ENCODE measurements at regions not wholly inside any gene's neighbourhood (a gene's known extent, or its start where the extent isn't known, plus 50 kb on each side); places are given as distances from the start of the nearest gene placed in this dataset.

- DNase-seq (ENCODE audit: low read depth in 1 of 2, low spot score in 1 of 2), result no peak
Measured at GRCh38 chr9:81490605-81491331, 198.6 kb downstream of the TLE1 start.

DNA sequence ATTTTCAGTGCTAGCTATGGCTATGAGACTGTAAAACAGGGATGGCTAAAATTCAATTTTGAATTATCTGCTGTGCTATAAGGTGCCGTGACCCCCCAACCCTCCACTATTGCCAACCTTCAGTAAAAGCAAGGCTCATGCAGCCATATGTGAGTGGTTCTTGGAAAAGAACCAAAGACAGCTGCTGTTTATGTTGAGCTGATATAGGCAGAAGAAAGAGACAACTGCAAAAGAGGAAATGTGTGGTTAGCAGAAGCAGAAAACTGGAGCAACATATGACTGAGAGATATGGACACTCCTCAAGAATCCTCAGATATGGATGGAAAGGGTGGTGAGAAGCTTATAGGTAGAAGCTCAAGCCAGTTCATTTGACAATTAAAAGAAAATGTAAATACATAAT lies 200.3 kb downstream of the TLE1 start:
- DNase-seq (ENCODE audit: low read depth in 1 of 2, low spot score in 1 of 2), result no peak

DNA sequence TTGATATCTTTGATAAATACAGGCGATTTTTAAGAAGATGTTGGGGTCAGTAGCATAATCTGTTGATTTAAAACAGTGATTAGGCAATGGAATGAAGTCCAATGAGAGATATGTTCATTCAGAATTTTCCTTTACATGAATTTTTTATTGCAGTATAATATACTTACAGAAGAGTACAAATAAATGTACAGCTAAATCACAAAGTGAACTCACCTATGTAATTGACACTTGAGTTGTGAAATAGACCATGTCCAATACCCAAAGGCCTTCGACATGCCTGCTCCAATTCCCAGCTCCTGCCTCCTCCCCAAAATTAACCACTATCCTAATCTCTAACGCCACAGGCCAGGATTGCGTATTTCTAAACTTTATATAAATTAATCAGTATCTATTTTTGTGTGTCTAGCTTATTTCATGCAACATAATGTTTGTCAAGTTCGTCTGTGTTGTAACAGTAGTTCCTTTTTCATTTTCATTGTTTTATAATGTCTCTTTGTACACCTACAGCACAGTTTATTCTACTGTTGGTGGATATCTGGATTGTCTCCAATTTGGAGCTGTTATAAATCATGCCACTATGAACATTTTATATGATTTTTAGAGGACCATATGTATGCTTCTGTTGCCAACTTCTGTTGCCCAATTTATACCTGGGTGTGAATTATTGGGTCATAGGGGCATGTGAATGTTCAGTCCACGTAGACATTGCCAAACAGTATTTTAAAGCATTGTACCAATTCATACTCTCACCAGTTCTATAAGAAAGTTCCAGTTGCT lies 208.3 kb downstream of the TLE1 start:
- DNase-seq (ENCODE audit: low read depth in 1 of 2, low spot score in 1 of 2), result no peak

DNA sequence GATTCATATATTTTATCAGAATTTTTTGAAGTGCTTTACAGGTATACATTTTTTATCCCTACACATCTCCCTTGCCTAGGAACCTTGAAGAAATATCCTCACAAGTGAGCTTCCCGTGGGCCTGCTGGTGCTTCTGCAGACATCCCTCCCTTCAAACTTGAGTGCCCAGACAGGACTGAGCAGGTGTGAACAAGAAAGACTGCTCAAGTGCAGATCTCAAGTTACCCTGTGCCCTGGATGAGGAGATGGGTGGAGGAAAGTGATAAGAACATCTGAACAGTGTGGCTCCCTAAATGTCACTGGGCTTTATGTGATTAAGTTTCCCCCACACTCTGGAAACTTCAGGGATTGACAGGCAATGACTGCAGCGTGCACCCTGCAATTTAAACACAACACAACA lies 209.8 kb downstream of the TLE1 start:
- no peak for DNase-seq (ENCODE audit: low read depth in 1 of 2, low spot score in 1 of 2)

DNA sequence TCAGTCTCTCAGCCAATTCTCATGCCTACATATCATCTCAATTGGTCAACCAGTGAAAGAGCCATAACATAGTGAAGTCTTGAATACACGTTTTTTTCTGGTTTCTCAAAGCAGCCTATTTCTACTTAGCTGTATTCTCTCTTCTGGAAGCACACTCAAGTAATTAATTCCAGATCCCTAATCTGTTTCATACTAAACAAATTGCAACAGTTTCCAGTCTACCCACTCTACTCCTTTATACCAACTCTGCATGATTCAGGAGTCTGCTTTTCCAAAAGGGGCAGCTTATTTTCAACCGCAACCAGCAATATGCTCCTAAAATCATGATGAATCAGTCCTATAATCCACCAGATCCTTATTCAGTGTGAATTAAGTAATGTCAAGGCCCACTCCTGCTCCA lies 211.7 kb downstream of the TLE1 start:
- DNase-seq (ENCODE audit: low read depth in 1 of 2, low spot score in 1 of 2), result no peak

DNA sequence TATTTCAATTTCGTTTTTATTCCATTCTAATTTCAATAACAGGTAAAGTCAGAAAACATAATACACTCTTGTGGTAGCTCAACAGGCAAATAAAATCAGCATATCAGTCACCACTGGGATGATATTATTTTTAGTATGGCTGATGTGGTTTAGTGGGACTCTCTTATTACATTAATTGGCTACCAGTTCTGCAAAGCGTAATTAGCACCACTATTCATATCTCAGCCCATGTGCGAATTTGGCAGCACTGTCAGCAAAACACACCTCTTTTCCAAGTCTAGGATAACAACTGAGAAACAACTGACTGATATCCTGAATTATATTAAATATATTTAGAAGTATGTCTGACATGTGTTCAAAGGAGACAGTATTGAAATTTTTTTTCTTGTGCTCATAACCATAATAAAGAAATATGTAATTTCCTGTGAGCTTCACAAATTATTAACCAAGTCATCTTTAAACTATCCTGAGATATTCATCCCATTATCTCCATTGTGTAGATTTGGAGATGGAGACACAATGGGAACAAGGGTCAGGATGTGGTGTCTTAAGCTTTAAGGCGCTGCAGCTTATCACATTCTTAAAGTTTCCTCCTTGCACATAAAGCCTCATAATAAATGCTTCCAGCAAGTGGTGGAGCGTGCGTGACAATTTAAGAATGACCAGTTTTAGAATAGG lies 212.4 kb downstream of the TLE1 start:
- DNase-seq (ENCODE audit: low read depth in 1 of 2, low spot score in 1 of 2), result no peak

GRCh38 chr9:81474792-81475191 lies 214.6 kb downstream of the TLE1 start:
- no peak for DNase-seq (ENCODE audit: low read depth in 1 of 2, low spot score in 1 of 2)

GRCh38 chr9:81474125-81474524 lies 215.2 kb downstream of the TLE1 start:
- no peak for DNase-seq (ENCODE audit: low read depth in 1 of 2, low spot score in 1 of 2)

- no peak for DNase-seq (ENCODE audit: low read depth in 1 of 2, low spot score in 1 of 2)
Measured at GRCh38 chr9:81473708-81474107, 215.6 kb downstream of the TLE1 start.

- DNase-seq (ENCODE audit: low read depth in 1 of 2, low spot score in 1 of 2), result no peak
Measured at GRCh38 chr9:81473206-81473605, 216.1 kb downstream of the TLE1 start.

GRCh38 chr9:81472701-81473100 lies 216.6 kb downstream of the TLE1 start:
- DNase-seq (ENCODE audit: low read depth in 1 of 2, low spot score in 1 of 2), result no peak

DNA sequence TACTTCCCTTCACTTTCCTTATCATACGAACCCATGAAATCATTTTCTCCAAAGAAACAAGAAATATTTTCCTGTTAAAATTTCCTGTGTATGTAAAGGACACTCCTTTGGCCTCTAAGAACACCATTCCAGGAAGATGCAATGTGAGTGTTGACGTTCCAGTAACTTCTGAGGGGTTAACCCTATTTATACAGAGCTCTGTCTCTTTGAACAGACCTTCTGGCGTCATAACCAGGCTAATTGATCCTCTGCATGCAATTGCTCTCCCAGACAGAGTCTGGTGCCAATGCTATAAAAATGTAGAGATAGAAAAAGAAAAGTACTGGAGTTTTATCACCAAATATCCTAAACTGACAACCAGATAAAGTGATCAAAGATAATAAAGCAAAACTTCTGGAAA lies 218.5 kb downstream of the TLE1 start:
- no peak for DNase-seq (ENCODE audit: low read depth in 1 of 2, low spot score in 1 of 2)

DNA sequence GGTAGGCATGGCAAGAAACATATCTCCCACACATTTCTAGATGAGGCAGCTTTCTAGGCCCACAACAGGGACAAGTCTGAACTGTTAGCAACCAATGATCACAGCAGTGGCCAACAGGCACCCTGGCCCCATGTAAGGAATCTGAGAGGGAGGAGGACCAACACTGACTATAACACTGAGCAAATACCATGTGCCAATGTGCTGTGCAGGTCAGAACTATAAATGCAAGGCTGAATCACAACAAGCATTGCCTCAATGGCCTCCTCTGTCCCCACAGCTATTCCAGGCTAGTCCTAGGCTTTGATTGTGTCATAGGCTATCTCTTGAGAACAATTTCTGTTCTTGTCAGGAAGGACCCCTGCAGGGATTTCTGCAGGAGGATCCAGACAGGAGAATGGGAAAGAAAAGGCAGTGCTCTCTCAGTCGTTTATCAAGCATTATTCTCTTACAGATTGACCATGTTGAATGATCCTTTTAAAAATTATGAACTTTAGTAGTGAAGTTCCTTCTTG lies 221.2 kb downstream of the TLE1 start:
- no peak for DNase-seq (ENCODE audit: low read depth in 1 of 2, low spot score in 1 of 2)

DNA sequence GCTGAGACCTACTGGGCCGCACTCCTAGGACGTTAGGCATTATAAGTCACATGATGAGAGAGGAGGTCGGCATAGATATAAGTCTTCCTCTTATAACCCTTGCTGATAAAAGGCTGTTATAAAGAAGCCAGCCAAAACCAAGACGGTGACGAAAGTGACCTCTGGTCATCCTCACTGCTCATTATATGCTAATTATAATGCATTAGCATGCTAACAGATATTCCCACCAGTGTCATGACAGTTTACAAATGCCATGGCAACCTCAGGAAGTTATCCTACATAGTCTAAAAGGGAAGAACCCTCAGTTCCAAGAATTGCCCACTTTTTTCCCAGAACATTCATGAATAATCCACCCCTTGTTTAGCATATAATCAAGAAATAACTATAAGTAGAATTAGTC lies 222.4 kb downstream of the TLE1 start:
- DNase-seq (ENCODE audit: low read depth in 1 of 2, low spot score in 1 of 2), result no peak

- DNase-seq (ENCODE audit: low read depth in 1 of 2, low spot score in 1 of 2), result no peak
Measured at GRCh38 chr9:81465468-81466011, 223.8 kb downstream of the TLE1 start.

- DNase-seq (ENCODE audit: low read depth in 1 of 2, low spot score in 1 of 2), result no peak
Measured at GRCh38 chr9:81462801-81463200, 226.5 kb downstream of the TLE1 start.

GRCh38 chr9:81461196-81461595 lies 228.2 kb downstream of the TLE1 start:
- DNase-seq (ENCODE audit: low read depth in 1 of 2, low spot score in 1 of 2), result no peak

GRCh38 chr9:81460693-81461092 lies 228.7 kb downstream of the TLE1 start:
- DNase-seq (ENCODE audit: low read depth in 1 of 2, low spot score in 1 of 2), result no peak

DNA sequence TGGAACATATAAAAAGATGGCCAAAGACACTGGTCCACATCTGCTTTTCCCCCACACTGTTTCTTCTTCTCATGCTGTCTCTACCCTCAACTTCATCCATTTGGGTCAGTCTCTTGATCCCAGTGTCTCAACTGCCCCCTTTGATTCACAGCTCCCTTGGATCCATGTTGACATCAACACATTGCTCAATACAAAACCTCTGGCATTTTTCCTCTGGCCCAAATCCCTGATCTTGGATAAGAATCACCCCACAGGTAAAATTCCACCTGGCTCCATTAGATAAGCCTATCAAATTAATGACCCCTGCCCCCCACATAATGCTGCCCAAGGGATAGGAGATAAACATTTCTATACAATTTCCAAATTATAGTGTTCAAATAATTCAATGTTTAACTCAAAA lies 229.8 kb downstream of the TLE1 start:
- no peak for DNase-seq (ENCODE audit: low read depth in 1 of 2, low spot score in 1 of 2)

DNA sequence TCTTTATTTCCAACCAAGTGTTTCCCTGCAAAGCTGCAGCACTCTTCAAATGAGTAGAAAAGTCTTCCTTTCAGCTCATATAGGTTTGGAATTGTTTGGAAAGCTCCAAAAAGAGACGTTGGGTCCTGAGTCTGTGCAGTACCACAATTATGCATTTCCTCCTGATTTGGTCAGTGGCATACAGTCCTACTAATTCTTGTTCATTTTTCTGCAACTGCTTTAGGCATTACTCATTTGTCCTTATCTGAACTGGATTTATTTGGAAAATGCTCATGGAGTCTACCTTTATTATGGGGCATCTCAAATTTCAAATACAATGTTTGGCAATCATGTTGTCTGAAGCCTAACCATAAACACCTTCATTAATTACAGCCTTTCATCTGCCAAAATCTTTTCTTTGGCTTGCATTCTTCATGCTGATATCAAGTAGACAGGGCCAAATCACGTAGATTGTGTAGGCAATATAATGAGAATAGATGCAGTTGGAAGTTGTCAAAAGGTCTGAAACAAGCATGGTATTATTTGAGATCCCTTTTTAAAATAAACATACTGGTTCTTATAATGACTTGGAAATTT lies 232.8 kb downstream of the TLE1 start:
- no peak for DNase-seq (ENCODE audit: low read depth in 1 of 2, low spot score in 1 of 2)

DNA sequence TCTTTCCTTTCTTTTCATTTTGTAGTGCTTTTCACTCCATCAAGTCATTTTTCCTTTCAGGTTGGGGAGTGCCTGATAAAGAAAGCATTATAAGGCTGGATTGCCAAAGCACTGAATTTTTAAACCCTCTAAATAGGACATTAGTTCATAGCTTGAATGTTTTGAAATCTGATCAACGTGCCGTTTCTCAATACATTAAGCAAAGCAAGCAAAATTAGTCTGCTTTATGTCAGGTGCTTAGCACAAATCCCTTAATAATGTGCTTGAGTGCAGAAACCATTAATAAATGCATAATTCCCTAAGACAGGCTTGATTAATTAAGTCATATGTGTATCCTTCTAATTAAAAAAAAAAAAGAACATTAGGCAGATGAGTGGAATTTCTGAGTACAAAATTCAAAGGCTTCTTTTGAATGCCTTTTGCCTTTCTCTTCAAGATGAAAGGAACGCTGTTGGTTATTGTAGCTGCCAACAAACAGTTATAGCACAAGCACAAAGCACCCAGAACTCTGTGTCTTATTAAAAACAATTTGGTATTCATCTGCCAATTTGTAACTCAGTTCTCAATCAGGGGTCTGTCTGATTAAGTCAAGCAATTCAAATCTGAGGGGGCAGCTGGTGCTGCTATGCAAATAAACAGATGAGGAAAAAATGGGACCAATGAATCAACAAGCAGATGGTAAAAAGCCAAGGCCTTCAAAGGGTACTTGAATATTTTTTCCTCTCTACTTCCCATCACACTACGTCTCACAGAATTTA lies 233.7 kb downstream of the TLE1 start:
- DNase-seq (ENCODE audit: low read depth in 1 of 2, low spot score in 1 of 2), result no peak

All from activated T-helper 1 cell treated with anti-CD3 and anti-CD28 coated beads, Interleukin-2, amount 50 U/mL, for 16 hours (primary cell).